ENCODE measurements at regions not wholly inside any gene's neighbourhood (a gene's known extent, or its start where the extent isn't known, plus 50 kb on each side); places are given as distances from the start of the nearest gene placed in this dataset.
A peak's percentile ranks its signal among the peaks of the same experiment; 100 is the strongest.
"Not testable (repeated sequence)": the region's sequence is repeated elsewhere in the genome, so short reads cannot be mapped to it uniquely, and the experiment has no call there.

- not testable (repeated sequence) for H3K9me3 ChIP-seq (ENCODE audit: control insufficient read depth, low read length); H3K4ac ChIP-seq (ENCODE audit: low read depth in 1 of 2, low read length in 2 of 2); H2BK15ac ChIP-seq (ENCODE audit: low read depth, poor library complexity, severe bottlenecking); H4K8ac ChIP-seq (ENCODE audit: low read length); H3K27me3 ChIP-seq (ENCODE audit: control insufficient read depth in 1 of 2, insufficient read depth in 1 of 2, low read length in 2 of 2); H3K14ac ChIP-seq (ENCODE audit: low read length in 2 of 2); DNase-seq; H3K9ac ChIP-seq (ENCODE audit: low read length); H3K23ac ChIP-seq (ENCODE audit: low read length in 2 of 2); H3K4me3 ChIP-seq (ENCODE audit: insufficient read depth in 1 of 2, low read depth in 1 of 2, low read length in 2 of 2); H2BK12ac ChIP-seq (ENCODE audit: low read length in 2 of 2); H3K79me1 ChIP-seq (replicated peaks; ENCODE audit: low read length, poor library complexity, severe bottlenecking); H3K27ac ChIP-seq (ENCODE audit: low read length, poor library complexity, severe bottlenecking); H2BK5ac ChIP-seq (ENCODE audit: low read depth, low read length, poor library complexity, severe bottlenecking); H3K4me1 ChIP-seq (ENCODE audit: control insufficient read depth, insufficient read depth, low read depth, low read length); H2BK120ac ChIP-seq (ENCODE audit: low read depth, low read length); H3K4me2 ChIP-seq (ENCODE audit: low read length, poor library complexity, severe bottlenecking); H3K18ac ChIP-seq (ENCODE audit: low read depth in 1 of 2, low read length in 2 of 2); H4K91ac ChIP-seq (ENCODE audit: low read length); H3K36me3 ChIP-seq (ENCODE audit: control insufficient read depth in 1 of 2, insufficient read depth in 2 of 2, low read depth in 1 of 2, low read length in 2 of 2); H2AFZ ChIP-seq (ENCODE audit: low read depth, low read length); H2AK5ac ChIP-seq (ENCODE audit: low read length, severe bottlenecking)
- WGBS: no CpG with 5 or more reads among the region's 4 CpGs
Observed at GRCh38 chrX:3858332-3858731, 144.9 kb upstream of the PRKX start.

GRCh38 chrX:3843522-3844145 lies 130.2 kb upstream of the PRKX start:
- H2AFZ ChIP-seq (ENCODE audit: low read depth, low read length); H2BK5ac ChIP-seq (ENCODE audit: low read depth, low read length, poor library complexity, severe bottlenecking); H2BK12ac ChIP-seq (ENCODE audit: low read length in 2 of 2); H3K9ac ChIP-seq (ENCODE audit: low read length); H3K4me1 ChIP-seq (ENCODE audit: control insufficient read depth, insufficient read depth, low read depth, low read length); H3K27me3 ChIP-seq (ENCODE audit: control insufficient read depth in 1 of 2, insufficient read depth in 1 of 2, low read length in 2 of 2); DNase-seq; H3K18ac ChIP-seq (ENCODE audit: low read depth in 1 of 2, low read length in 2 of 2); H3K9me3 ChIP-seq (ENCODE audit: control insufficient read depth, low read length); H3K4me2 ChIP-seq (ENCODE audit: low read length, poor library complexity, severe bottlenecking); H2AK5ac ChIP-seq (ENCODE audit: low read length, severe bottlenecking); H4K8ac ChIP-seq (ENCODE audit: low read length); H2BK120ac ChIP-seq (ENCODE audit: low read depth, low read length); H3K4ac ChIP-seq (ENCODE audit: low read depth in 1 of 2, low read length in 2 of 2); H3K79me1 ChIP-seq (replicated peaks; ENCODE audit: low read length, poor library complexity, severe bottlenecking); H3K36me3 ChIP-seq (ENCODE audit: control insufficient read depth in 1 of 2, insufficient read depth in 2 of 2, low read depth in 1 of 2, low read length in 2 of 2); H3K23ac ChIP-seq (ENCODE audit: low read length in 2 of 2); H3K14ac ChIP-seq (ENCODE audit: low read length in 2 of 2); H3K27ac ChIP-seq (ENCODE audit: low read length, poor library complexity, severe bottlenecking); H2BK15ac ChIP-seq (ENCODE audit: low read depth, poor library complexity, severe bottlenecking); H4K91ac ChIP-seq (ENCODE audit: low read length): not testable (repeated sequence)
- peak overlapping the region in 1 of 2 experiments; percentile 36 for H3K4me3 ChIP-seq (ENCODE audit: insufficient read depth in 1 of 2, low read depth in 1 of 2, low read length in 2 of 2)
- WGBS: no CpG with 5 or more reads among the region's 85 CpGs

GRCh38 chrX:3842822-3843521 lies 129.5 kb upstream of the PRKX start:
- H2AFZ ChIP-seq (ENCODE audit: low read depth, low read length); H3K23ac ChIP-seq (ENCODE audit: low read length in 2 of 2); H2BK120ac ChIP-seq (ENCODE audit: low read depth, low read length); DNase-seq; H3K9ac ChIP-seq (ENCODE audit: low read length); H3K9me3 ChIP-seq (ENCODE audit: control insufficient read depth, low read length); H2BK5ac ChIP-seq (ENCODE audit: low read depth, low read length, poor library complexity, severe bottlenecking); H4K8ac ChIP-seq (ENCODE audit: low read length); H3K79me1 ChIP-seq (replicated peaks; ENCODE audit: low read length, poor library complexity, severe bottlenecking); H2BK12ac ChIP-seq (ENCODE audit: low read length in 2 of 2); H3K27me3 ChIP-seq (ENCODE audit: control insufficient read depth in 1 of 2, insufficient read depth in 1 of 2, low read length in 2 of 2); H3K4me1 ChIP-seq (ENCODE audit: control insufficient read depth, insufficient read depth, low read depth, low read length); H3K4me2 ChIP-seq (ENCODE audit: low read length, poor library complexity, severe bottlenecking); H3K18ac ChIP-seq (ENCODE audit: low read depth in 1 of 2, low read length in 2 of 2); H2AK5ac ChIP-seq (ENCODE audit: low read length, severe bottlenecking); H3K14ac ChIP-seq (ENCODE audit: low read length in 2 of 2); H3K36me3 ChIP-seq (ENCODE audit: control insufficient read depth in 1 of 2, insufficient read depth in 2 of 2, low read depth in 1 of 2, low read length in 2 of 2); H3K27ac ChIP-seq (ENCODE audit: low read length, poor library complexity, severe bottlenecking); H4K91ac ChIP-seq (ENCODE audit: low read length); H2BK15ac ChIP-seq (ENCODE audit: low read depth, poor library complexity, severe bottlenecking); H3K4ac ChIP-seq (ENCODE audit: low read depth in 1 of 2, low read length in 2 of 2): not testable (repeated sequence)
- H3K4me3 ChIP-seq (ENCODE audit: insufficient read depth in 1 of 2, low read depth in 1 of 2, low read length in 2 of 2): peak overlapping the region in 1 of 2 experiments; percentile 51
- no CpG with 5 or more reads among the region's 70 CpGs for WGBS

GRCh38 chrX:3838754-3839153 lies 125.3 kb upstream of the PRKX start:
- not testable (repeated sequence) for DNase-seq; H3K4me1 ChIP-seq (ENCODE audit: control insufficient read depth, insufficient read depth, low read depth, low read length); H3K9ac ChIP-seq (ENCODE audit: low read length); H3K27me3 ChIP-seq (ENCODE audit: control insufficient read depth in 1 of 2, insufficient read depth in 1 of 2, low read length in 2 of 2); H2BK5ac ChIP-seq (ENCODE audit: low read depth, low read length, poor library complexity, severe bottlenecking); H3K36me3 ChIP-seq (ENCODE audit: control insufficient read depth in 1 of 2, insufficient read depth in 2 of 2, low read depth in 1 of 2, low read length in 2 of 2); H3K4ac ChIP-seq (ENCODE audit: low read depth in 1 of 2, low read length in 2 of 2); H4K8ac ChIP-seq (ENCODE audit: low read length); H2BK15ac ChIP-seq (ENCODE audit: low read depth, poor library complexity, severe bottlenecking); H2BK12ac ChIP-seq (ENCODE audit: low read length in 2 of 2); H3K14ac ChIP-seq (ENCODE audit: low read length in 2 of 2); H2AK5ac ChIP-seq (ENCODE audit: low read length, severe bottlenecking); H3K4me2 ChIP-seq (ENCODE audit: low read length, poor library complexity, severe bottlenecking); H4K91ac ChIP-seq (ENCODE audit: low read length); H2BK120ac ChIP-seq (ENCODE audit: low read depth, low read length); H3K27ac ChIP-seq (ENCODE audit: low read length, poor library complexity, severe bottlenecking); H3K79me1 ChIP-seq (replicated peaks; ENCODE audit: low read length, poor library complexity, severe bottlenecking); H3K18ac ChIP-seq (ENCODE audit: low read depth in 1 of 2, low read length in 2 of 2); H3K4me3 ChIP-seq (ENCODE audit: insufficient read depth in 1 of 2, low read depth in 1 of 2, low read length in 2 of 2); H3K9me3 ChIP-seq (ENCODE audit: control insufficient read depth, low read length); H3K23ac ChIP-seq (ENCODE audit: low read length in 2 of 2); H2AFZ ChIP-seq (ENCODE audit: low read depth, low read length)
- WGBS: no CpG with 5 or more reads among the region's 24 CpGs

Measured in mesenchymal stem cell (in vitro differentiated cells and primary cell).